ENCODE measurements at regions not wholly inside any gene's neighbourhood (a gene's known extent, or its start where the extent isn't known, plus 50 kb on each side); places are given as distances from the start of the nearest gene placed in this dataset.

- no peak for TF ChIP-seq PBX3 (IDR thresholded peaks at IDR 0.05; ENCODE audit: insufficient replicate concordance, low read depth, low read length)
- no peak for TF ChIP-seq ZNF687 (IDR thresholded peaks at IDR 0.05)
Observed at GRCh38 chr4:162682651-162683050, 484.0 kb downstream of the NAF1 start.

Measured in GM12878 (cell line).